ENCODE measurements at regions not wholly inside any gene's neighbourhood (a gene's known extent, or its start where the extent isn't known, plus 50 kb on each side); places are given as distances from the start of the nearest gene placed in this dataset.

DNA sequence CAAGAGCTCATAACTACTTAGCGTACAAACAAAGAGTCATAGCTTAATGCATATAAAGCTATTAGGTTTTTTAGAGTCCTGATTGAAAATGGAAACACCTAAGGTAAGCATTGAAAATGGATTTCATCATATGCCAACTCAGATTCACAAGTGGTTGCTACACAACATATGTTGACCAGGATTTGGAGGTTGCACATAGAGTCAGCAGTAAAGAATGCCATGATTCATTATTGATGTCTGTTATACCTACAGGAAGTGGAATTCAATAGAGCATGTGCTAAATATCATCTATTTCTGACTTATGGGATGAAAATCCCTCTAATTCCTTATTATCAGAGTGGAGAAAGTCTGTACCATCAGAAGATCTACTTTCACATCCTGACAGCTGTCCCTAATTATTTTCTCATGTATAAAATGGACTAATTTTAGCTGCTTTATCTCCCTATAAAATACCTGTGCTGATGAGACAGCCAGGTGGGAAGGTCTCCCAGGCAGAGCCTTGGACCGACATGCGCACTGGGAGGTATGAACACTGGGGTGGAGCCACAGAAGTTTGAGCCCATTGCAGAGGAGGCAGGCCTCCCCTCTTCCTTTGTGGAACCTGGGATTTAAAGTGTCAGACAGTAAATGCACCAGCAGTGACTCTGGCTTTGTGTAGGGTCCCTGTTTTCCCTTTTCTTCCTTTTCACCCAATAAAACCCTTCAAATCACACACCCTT lies 204.2 kb downstream of the AASDHPPT start:
- H3K4me1 ChIP-seq (ENCODE audit: low read depth): no peaks in the 10 kb centered on the region
- H3K9me3 ChIP-seq: no peaks in the 10 kb centered on the region
- H3K36me3 ChIP-seq (ENCODE audit: low read depth): no peaks in the 10 kb centered on the region
- no peak for TF ChIP-seq CTCF (IDR thresholded peaks at IDR 0.05)
- no peak overlapping the region for H3K4me3 ChIP-seq
- no peak for ATAC-seq
- DNase-seq: no peak
- intact Hi-C loops (cut with DNase I, micrococcal nuclease): no loop called here

DNA sequence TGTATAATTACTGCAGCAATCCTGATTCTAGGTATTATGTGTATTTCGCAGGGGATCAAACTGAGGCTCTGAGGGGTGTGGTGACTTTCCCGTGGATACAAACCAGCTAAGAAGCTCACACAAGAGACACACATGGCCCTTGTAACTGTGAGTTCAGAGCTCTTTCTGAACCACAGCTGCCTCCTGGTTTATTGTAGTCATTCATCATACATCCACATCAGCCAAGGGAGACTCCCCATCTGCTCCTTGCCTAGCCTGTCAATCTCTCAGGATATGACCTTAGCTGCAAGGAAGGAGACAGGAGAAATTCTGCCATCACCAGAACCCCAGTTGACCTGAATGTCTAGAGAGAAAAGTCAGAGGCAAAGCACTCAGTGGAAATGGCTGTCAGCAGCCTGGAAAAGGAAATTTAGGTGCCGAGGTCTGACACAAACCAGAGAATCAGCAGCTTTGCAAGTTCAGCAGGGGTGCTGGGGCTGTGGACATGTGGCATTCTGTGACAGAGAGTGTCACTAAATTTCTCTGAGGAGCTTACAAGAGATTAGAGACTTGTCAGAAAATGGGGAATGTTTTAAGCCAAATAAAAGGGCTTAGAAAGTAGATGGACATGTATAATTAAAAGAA lies 209.5 kb downstream of the AASDHPPT start:
- intact Hi-C loops (cut with DNase I, micrococcal nuclease): no loop called here
- ATAC-seq (no peak), DNase-seq (no peak)
- Histone ChIP-seq H3K4me1 (ENCODE audit: low read depth) (no peaks in the 10 kb centered on the region), H3K36me3 (ENCODE audit: low read depth) (no peaks in the 10 kb centered on the region), H3K9me3 (no peaks in the 10 kb centered on the region), H3K4me3 (no peak overlapping the region)
- no peak for TF ChIP-seq CTCF (IDR thresholded peaks at IDR 0.05)

GRCh38 chr11:106288057-106288456 lies 210.6 kb downstream of the AASDHPPT start:
- intact Hi-C loops (cut with DNase I, micrococcal nuclease): no loop called here

DNA sequence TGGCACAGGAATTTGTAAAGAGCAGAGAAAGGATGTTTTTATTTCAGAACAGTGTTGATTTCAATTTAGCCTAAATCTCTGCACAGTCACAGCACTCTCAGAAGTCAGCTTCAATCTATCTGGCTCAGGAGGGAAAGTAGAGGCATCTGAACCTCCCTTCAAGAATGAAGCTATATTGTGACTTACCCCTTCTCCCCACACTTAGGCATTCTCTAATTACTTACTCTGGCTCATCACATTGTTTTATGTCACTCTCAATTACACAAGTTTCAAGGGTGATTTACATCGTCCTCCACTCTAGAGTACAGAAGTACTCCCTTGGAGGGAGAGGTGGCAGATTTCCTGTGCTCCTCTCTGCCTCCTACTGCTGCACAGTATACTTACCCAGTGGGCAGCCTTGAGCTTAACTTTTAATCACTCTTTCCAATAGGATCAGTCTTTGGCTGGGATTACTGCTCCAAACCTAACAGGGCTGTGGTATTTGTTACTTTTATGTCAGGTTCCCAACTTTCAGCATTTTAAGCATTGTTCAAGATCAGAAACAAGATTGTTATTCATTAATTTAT lies 211.4 kb downstream of the AASDHPPT start:
- no peak for TF ChIP-seq CTCF (IDR thresholded peaks at IDR 0.05)
- intact Hi-C loops (cut with DNase I, micrococcal nuclease): no loop called here
- no peak for ATAC-seq

More at GRCh38 chr11:106288057-106288456, 210.6 kb downstream of the AASDHPPT start:
- DNase-seq: no peak
- Histone ChIP-seq H3K4me3 (no peak overlapping the region), H3K36me3 (ENCODE audit: low read depth) (no peaks in the 10 kb centered on the region), H3K4me1 (ENCODE audit: low read depth) (no peaks in the 10 kb centered on the region), H3K9me3 (no peaks in the 10 kb centered on the region)
- no peak for TF ChIP-seq CTCF (IDR thresholded peaks at IDR 0.05)
- no peak for ATAC-seq

GRCh38 chr11:106292526-106292925 lies 215.1 kb downstream of the AASDHPPT start:
- DNase-seq (no peak), ATAC-seq (no peak)
- Histone ChIP-seq H3K36me3 (ENCODE audit: low read depth) (no peaks in the 10 kb centered on the region), H3K4me3 (no peak overlapping the region), H3K9me3 (peaks cover 5% of the 10 kb centered on the region), H3K4me1 (ENCODE audit: low read depth) (no peaks in the 10 kb centered on the region)
- no peak for TF ChIP-seq CTCF (IDR thresholded peaks at IDR 0.05)
- intact Hi-C loops (cut with DNase I, micrococcal nuclease): no loop called here

More for the DNA sequence above, 211.4 kb downstream of the AASDHPPT start:
- DNase-seq: no peak
- Histone ChIP-seq H3K4me1 (ENCODE audit: low read depth) (no peaks in the 10 kb centered on the region), H3K4me3 (no peak overlapping the region), H3K36me3 (ENCODE audit: low read depth) (no peaks in the 10 kb centered on the region), H3K9me3 (no peaks in the 10 kb centered on the region)

Measured in mucosa of descending colon (tissue), 3 donors.